Stimulated activated CD4-positive, alpha-beta T cell treated with anti-CD3 and anti-CD28 coated beads, TNF-alpha, amount 100 ng/mL, for 4 hours (primary cell): ENCODE measurements at regions not wholly inside any gene's neighbourhood (a gene's known extent, or its start where the extent isn't known, plus 50 kb on each side); places are given as distances from the start of the nearest gene placed in this dataset.
"Not testable (repeated sequence)": the region's sequence is repeated elsewhere in the genome, so short reads cannot be mapped to it uniquely, and the experiment has no call there.

ENCODE experiments used
- DNase-seq, 3 experiments: peaks; one replicate each; pipeline ENCODE4 v3.0.0-alpha.2; 2020; ENCODE audit warnings: low read depth in 3 of 3

GRCh38 chr3:106072596-106072995 lies 203.8 kb upstream of the CBLB start:
- DNase-seq, result not testable (repeated sequence)

GRCh38 chr3:106073806-106074205 lies 205.0 kb upstream of the CBLB start:
- not testable (repeated sequence) for DNase-seq

- DNase-seq, result not testable (repeated sequence)
Measured at GRCh38 chr3:106075731-106076130, 206.9 kb upstream of the CBLB start.

- DNase-seq, result no peak
Measured at GRCh38 chr3:106078635-106079034, 209.8 kb upstream of the CBLB start.

- DNase-seq, result no peak
Measured at GRCh38 chr3:106082616-106083015, 213.8 kb upstream of the CBLB start.

- DNase-seq, result no peak
Measured at GRCh38 chr3:106083207-106083606, 214.4 kb upstream of the CBLB start.

- DNase-seq, result no peak
Measured at GRCh38 chr3:106083854-106084253, 215.0 kb upstream of the CBLB start.

GRCh38 chr3:106086038-106086437 lies 217.2 kb upstream of the CBLB start:
- DNase-seq, result no peak

- no peak for DNase-seq
Measured at GRCh38 chr3:106086636-106087035, 217.8 kb upstream of the CBLB start.

- no peak for DNase-seq
Measured at GRCh38 chr3:106088304-106088703, 219.5 kb upstream of the CBLB start.

- DNase-seq, result no peak
Measured at GRCh38 chr3:106088899-106089298, 220.1 kb upstream of the CBLB start.

GRCh38 chr3:106089806-106090205 lies 221.0 kb upstream of the CBLB start:
- DNase-seq, result no peak

GRCh38 chr3:106092792-106093191 lies 224.0 kb upstream of the CBLB start:
- DNase-seq, result no peak

GRCh38 chr3:106093616-106094015 lies 224.8 kb upstream of the CBLB start:
- no peak for DNase-seq

GRCh38 chr3:106097817-106098435 lies 229.1 kb upstream of the CBLB start:
- no peak for DNase-seq

- no peak for DNase-seq
Measured at GRCh38 chr3:106103383-106103782, 234.6 kb upstream of the CBLB start.

GRCh38 chr3:106104078-106104477 lies 235.3 kb upstream of the CBLB start:
- DNase-seq, result no peak

- no peak for DNase-seq
Measured at GRCh38 chr3:106108925-106109324, 240.1 kb upstream of the CBLB start.

- DNase-seq, result not testable (repeated sequence)
Measured at GRCh38 chr3:106112561-106112960, 243.7 kb upstream of the CBLB start.

- no peak for DNase-seq
Measured at GRCh38 chr3:106113747-106114146, 244.9 kb upstream of the CBLB start.

- DNase-seq, result no peak
Measured at GRCh38 chr3:106114220-106114619, 245.4 kb upstream of the CBLB start.

GRCh38 chr3:106114848-106115247 lies 246.0 kb upstream of the CBLB start:
- no peak for DNase-seq

GRCh38 chr3:106115557-106115956 lies 246.7 kb upstream of the CBLB start:
- no peak for DNase-seq
